Endothelial cell of umbilical vein (primary cell): ENCODE measurements at regions not wholly inside any gene's neighbourhood (a gene's known extent, or its start where the extent isn't known, plus 50 kb on each side); places are given as distances from the start of the nearest gene placed in this dataset.

Experiments
- BruUV-seq: library from RNA; stranded (reverse); fragments of 400-500 nt; replicated peaks from 2 replicates; lab custom pipeline; 2021; lab: Mats Ljungman, UMichigan
- CTCF ChIA-PET: fragments of 300-600, 350-600 bp; sonication (Branson Sonifier 250); formaldehyde crosslinking; loops from one replicate; lab custom pipeline; 2021; ENCODE audit warnings: antibody characterized with exemption, inconsistent platforms; lab: Charles Lee
- POLR2A ChIA-PET: fragments of 300-600, 350-600 bp; sonication (Branson Sonifier 250); formaldehyde crosslinking; loops from one replicate; lab custom pipeline; 2021; ENCODE audit warnings: antibody characterized with exemption, inconsistent platforms; lab: Charles Lee
- DNase-seq: peaks from one replicate; pipeline ENCODE4 v3.0.0-alpha.2; 2011; ENCODE audit warnings: low read depth, low spot score
- FAIRE-seq: peaks from 2 replicates; lab custom pipeline; 2011; peaks lifted over from hg19 to GRCh38; lab: Jason Lieb, UNC
- H2AFZ ChIP-seq: 2 replicates; pipeline ENCODE4 v1.6.0; 2012; ENCODE audit warnings: low read depth, low read length, control low read depth, inconsistent platforms
- H3K27ac ChIP-seq: 2 replicates; pipeline ENCODE4 v1.5.1; 2011; ENCODE audit warnings: low read depth, mild to moderate bottlenecking, control low read depth, low read length, moderate library complexity; ENCODE audit not compliant: insufficient read depth
- H3K27me3 ChIP-seq, 2 experiments: 2 replicates each; pipeline versions ENCODE4 v1.6.0 to v1.6.1; 2011; ENCODE audit warnings: low read length in 2 of 2, mixed read lengths in 1 of 2; ENCODE audit not compliant: control insufficient read depth in 2 of 2, insufficient read depth in 2 of 2
- H3K36me3 ChIP-seq, 2 experiments: 2 replicates in 1 of 2; 3 replicates in 1 of 2; pipeline ENCODE4 v1.5.1; 2011; ENCODE audit warnings: low read length in 2 of 2, mild to moderate bottlenecking in 1 of 2, moderate library complexity in 1 of 2; ENCODE audit not compliant: control insufficient read depth in 2 of 2, insufficient read depth in 2 of 2; ENCODE audit errors: extremely low read depth in 1 of 2
- H3K4me1 ChIP-seq: 3 replicates; pipeline ENCODE4 v1.5.1; 2011; ENCODE audit warnings: mild to moderate bottlenecking, low read length; ENCODE audit not compliant: control insufficient read depth, insufficient read depth; ENCODE audit errors: extremely low read depth
- H3K4me2 ChIP-seq: 2 replicates; pipeline ENCODE4 v1.6.1; 2011; ENCODE audit warnings: low read length, control low read depth, mixed read lengths; ENCODE audit not compliant: insufficient read depth
- H3K4me3 ChIP-seq, 3 experiments: fragments of 200-600 bp in 1 of 3; sonication (generic), shearing (Covaris generic) in 1 of 3; replicated peaks in 1 of 3; 2 replicates each; pipeline ENCODE4 v1.5.1; 2011 to 2016; ENCODE audit warnings: control low read depth in 3 of 3, low read length in 3 of 3, mild to moderate bottlenecking in 2 of 3, inconsistent platforms in 1 of 3, low read depth in 1 of 3, moderate library complexity in 1 of 3; ENCODE audit not compliant: insufficient read depth in 1 of 3
- H3K79me2 ChIP-seq: 2 replicates; pipeline ENCODE4 v1.6.0; 2012; ENCODE audit warnings: low read length, inconsistent platforms; ENCODE audit not compliant: control insufficient read depth, insufficient read depth
- H3K9ac ChIP-seq: replicated peaks from 2 replicates; pipeline ENCODE3; 2011; ENCODE audit warnings: low read length, control low read depth; ENCODE audit not compliant: insufficient read depth; ENCODE audit errors: extremely low read depth
- H3K9me1 ChIP-seq: replicated peaks from 3 replicates; pipeline ENCODE4 v1.6.0; 2011; ENCODE audit warnings: mild to moderate bottlenecking, low read length; ENCODE audit not compliant: control insufficient read depth, insufficient read depth; ENCODE audit errors: extremely low read depth
- H3K9me3 ChIP-seq: replicated peaks from 2 replicates; pipeline ENCODE4 v1.5.1; 2012; ENCODE audit warnings: low read length, inconsistent platforms; ENCODE audit not compliant: control insufficient read depth, insufficient read depth
- H4K20me1 ChIP-seq: replicated peaks from 2 replicates; pipeline ENCODE3; 2011; ENCODE audit warnings: mild to moderate bottlenecking, low read length; ENCODE audit not compliant: control insufficient read depth, insufficient read depth; ENCODE audit errors: extremely low read depth
- EZH2 ChIP-seq: IDR thresholded peaks from 2 replicates; pipeline ENCODE4 v1.6.1; 2012; ENCODE audit warnings: borderline replicate concordance, low read depth, mild to moderate bottlenecking, moderate library complexity, low read length, inconsistent platforms; ENCODE audit not compliant: severe bottlenecking
- GATA2 ChIP-seq: IDR thresholded peaks from 2 replicates; pipeline ENCODE4 v1.7.0; 2011; ENCODE audit warnings: low read depth, mild to moderate bottlenecking, moderate library complexity, mixed read lengths, low read length; ENCODE audit not compliant: insufficient read length, insufficient read depth
- JUN ChIP-seq: IDR thresholded peaks from 2 replicates; pipeline ENCODE4 v1.6.1; 2011; ENCODE audit warnings: borderline replicate concordance, low read depth; ENCODE audit not compliant: insufficient read length, insufficient read depth
- MYC ChIP-seq: IDR thresholded peaks from one replicate; pipeline ENCODE4 v1.6.1; 2011; ENCODE audit warnings: mild to moderate bottlenecking, low read depth, low read length
- dilution Hi-C: fragments of 300-500 bp; cut with MboI; formaldehyde crosslinking; loops from one replicate; pipeline ENCODE4 v1.15.0; 2019; ENCODE audit warnings: low sequenced_read_pairs; ENCODE audit not compliant: extremely low pct_ligation_motif_present
- intact Hi-C: fragments of 100-400 bp; cut with micrococcal nuclease; formaldehyde crosslinking; loops from one replicate; pipeline ENCODE4 v1.10.0; 2022
- TF ChIP-seq, protein P1 (sequence below), 2 donors: IDR thresholded peaks; 1 replicate in 1 of 2; 2 replicates in 1 of 2; pipeline ENCODE4 v1.5.1; 2011; ENCODE audit warnings: low read length in 2 of 2, mild to moderate bottlenecking in 2 of 2, moderate library complexity in 2 of 2, control low read depth in 1 of 2, inconsistent platforms in 1 of 2, low read depth in 1 of 2; ENCODE audit not compliant: insufficient read depth in 1 of 2; ENCODE audit errors: extremely low read depth in 1 of 2

DNA sequence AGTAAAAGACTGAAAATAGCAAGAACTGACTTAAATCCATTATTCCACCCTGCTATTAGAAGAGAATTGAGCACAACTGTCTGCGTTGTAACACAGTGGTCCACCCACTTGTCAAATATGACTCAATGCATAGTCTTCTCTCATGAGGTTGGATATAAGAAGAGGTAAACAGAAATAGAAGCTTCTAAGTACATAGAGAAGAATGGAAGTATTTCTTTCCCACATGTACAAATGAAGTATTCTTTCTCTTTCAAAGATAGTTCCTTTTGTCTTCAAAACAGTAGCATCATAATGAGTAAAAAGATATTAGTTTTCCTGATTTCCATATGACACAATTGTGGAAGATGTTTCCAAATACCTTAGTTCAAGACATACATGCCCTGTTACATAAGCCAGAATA lies 348.6 kb upstream of the CCDC54 start:
- H3K27ac ChIP-seq = no peak overlapping the region
- no peaks in the 10 kb centered on the region for H3K79me2 ChIP-seq
- DNase-seq (no peak), FAIRE-seq (no peak)
- H3K9ac ChIP-seq = no peak overlapping the region
- no peak overlapping the region for H2AFZ ChIP-seq
- dilution Hi-C loops (no loop called here), intact Hi-C loops (no loop called here)
- no peaks in the 10 kb centered on the region for H3K9me3 ChIP-seq
- TF ChIP-seq GATA2 (no peak), MYC (no peak)
- no peak overlapping the region for H3K4me3 ChIP-seq
- H3K36me3 ChIP-seq = no peaks in the 10 kb centered on the region
- CTCF ChIA-PET = no interaction called here
- no TSS peak for BruUV-seq
- no peaks in the 10 kb centered on the region for H3K27me3 ChIP-seq
- H3K9me1 ChIP-seq = no peaks in the 10 kb centered on the region
- POLR2A ChIA-PET = no interaction called here
- H3K4me2 ChIP-seq = no peak overlapping the region
- no peaks in the 10 kb centered on the region for H3K4me1 ChIP-seq
- H4K20me1 ChIP-seq = no peaks in the 10 kb centered on the region

DNA sequence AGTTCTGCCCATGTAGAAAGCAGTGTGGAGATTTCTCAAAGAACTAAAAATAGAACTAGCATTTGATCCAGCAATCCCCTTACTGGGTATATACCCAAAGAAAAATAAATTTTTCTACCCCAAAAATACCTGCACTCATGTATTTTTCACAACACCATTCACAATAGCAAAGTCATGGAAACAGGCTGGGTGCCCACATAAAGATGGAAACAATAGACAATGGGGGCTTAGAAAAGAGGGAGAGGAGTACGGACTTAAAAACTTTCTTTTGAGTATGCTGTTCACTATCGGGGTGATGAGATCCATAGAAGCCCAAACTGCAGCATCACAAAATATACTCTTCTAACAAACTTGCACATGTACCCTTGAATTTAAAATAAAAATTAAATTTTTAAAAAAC lies 345.1 kb upstream of the CCDC54 start:
- Histone ChIP-seq H3K4me2 (no peak overlapping the region), H3K4me1 (no peaks in the 10 kb centered on the region), H3K27me3 (no peaks in the 10 kb centered on the region), H3K4me3 (no peak overlapping the region), H3K79me2 (no peaks in the 10 kb centered on the region), H3K27ac (no peak overlapping the region), H2AFZ (no peak overlapping the region), H3K9me1 (no peaks in the 10 kb centered on the region), H3K36me3 (no peaks in the 10 kb centered on the region), H3K9me3 (no peaks in the 10 kb centered on the region), H4K20me1 (no peaks in the 10 kb centered on the region), H3K9ac (no peak overlapping the region)
- TF ChIP-seq, protein P1, sequence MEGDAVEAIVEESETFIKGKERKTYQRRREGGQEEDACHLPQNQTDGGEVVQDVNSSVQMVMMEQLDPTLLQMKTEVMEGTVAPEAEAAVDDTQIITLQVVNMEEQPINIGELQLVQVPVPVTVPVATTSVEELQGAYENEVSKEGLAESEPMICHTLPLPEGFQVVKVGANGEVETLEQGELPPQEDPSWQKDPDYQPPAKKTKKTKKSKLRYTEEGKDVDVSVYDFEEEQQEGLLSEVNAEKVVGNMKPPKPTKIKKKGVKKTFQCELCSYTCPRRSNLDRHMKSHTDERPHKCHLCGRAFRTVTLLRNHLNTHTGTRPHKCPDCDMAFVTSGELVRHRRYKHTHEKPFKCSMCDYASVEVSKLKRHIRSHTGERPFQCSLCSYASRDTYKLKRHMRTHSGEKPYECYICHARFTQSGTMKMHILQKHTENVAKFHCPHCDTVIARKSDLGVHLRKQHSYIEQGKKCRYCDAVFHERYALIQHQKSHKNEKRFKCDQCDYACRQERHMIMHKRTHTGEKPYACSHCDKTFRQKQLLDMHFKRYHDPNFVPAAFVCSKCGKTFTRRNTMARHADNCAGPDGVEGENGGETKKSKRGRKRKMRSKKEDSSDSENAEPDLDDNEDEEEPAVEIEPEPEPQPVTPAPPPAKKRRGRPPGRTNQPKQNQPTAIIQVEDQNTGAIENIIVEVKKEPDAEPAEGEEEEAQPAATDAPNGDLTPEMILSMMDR (IDR thresholded peaks at IDR 0.05; ENCODE audit: extremely low read depth in 1 of 2, insufficient read depth in 1 of 2, low read depth in 1 of 2, low read length in 2 of 2) = no peak
- TF ChIP-seq JUN (no peak), EZH2 (no peak)
- intact Hi-C loops (no loop called here), dilution Hi-C loops (no loop called here)
- DNase-seq = no peak
- ChIA-PET POLR2A (no interaction called here), CTCF (no interaction called here)
- FAIRE-seq = no peak
- no TSS peak for BruUV-seq
